Mononuclear cell (primary cell): ENCODE measurements at regions not wholly inside any gene's neighbourhood (a gene's known extent, or its start where the extent isn't known, plus 50 kb on each side); places are given as distances from the start of the nearest gene placed in this dataset.
"Not testable (repeated sequence)": the region's sequence is repeated elsewhere in the genome, so short reads cannot be mapped to it uniquely, and the experiment has no call there.

Experiments used
- H3K27me3 ChIP-seq: 2 replicates; pipeline ENCODE4 v1.6.0; 2011; ENCODE audit warnings: low read length, control low read depth; ENCODE audit not compliant: insufficient read depth
- H3K4me1 ChIP-seq: 2 replicates; pipeline ENCODE4 v1.5.1; 2011; ENCODE audit warnings: mild to moderate bottlenecking, low read length, control low read depth; ENCODE audit not compliant: insufficient read depth
- H3K4me3 ChIP-seq: 2 replicates; pipeline ENCODE4 v1.5.1; 2011; ENCODE audit warnings: mild to moderate bottlenecking, low read length, moderate library complexity
- H3K9me3 ChIP-seq: 2 replicates; pipeline ENCODE4 v1.5.1; 2011; ENCODE audit warnings: low read depth, mild to moderate bottlenecking, control low read depth, low read length

DNA sequence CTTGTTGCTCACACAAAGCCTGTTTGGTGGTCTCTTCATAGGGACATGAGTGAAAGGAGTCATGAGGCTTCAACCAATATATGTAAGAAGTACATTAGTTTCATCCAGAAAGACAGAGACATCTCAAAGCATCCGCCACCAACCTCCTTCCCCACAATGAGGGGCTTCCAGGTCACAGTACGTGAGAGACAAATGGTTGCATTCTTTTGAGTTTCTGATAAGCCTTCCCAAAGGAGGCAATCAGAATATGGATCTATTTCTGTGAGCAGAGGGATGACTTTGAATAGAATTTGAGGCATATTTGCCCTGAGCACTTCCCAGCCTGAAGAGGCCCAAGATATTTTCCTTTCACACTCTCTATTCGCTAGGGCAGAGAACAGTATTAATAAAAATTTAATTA, 931.1 kb downstream of the FAM181B start:
- no peaks in the 10 kb centered on the region for H3K27me3 ChIP-seq
- H3K4me1 ChIP-seq = no peaks in the 10 kb centered on the region
- no peaks in the 10 kb centered on the region for H3K9me3 ChIP-seq
- no peak overlapping the region for H3K4me3 ChIP-seq

DNA sequence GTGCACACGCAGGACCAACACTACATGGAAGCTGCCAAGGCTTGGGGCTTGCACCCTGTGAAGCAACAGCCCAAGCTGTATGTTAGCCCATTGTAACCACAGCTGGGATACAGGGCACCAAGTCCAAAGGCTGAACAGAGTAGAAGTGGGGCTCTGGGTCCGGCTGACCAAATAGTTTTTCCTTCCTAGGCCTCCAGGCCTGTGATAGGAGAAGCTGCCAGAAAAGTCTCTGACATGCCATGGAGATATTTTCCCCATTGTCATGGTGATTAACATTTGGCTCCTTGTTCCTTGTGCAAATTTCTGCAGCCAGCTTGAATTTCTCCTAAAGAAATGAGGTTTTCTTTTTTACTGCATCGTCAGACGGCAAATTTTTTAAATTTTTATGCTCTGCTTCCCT, 941.2 kb downstream of the FAM181B start:
- Histone ChIP-seq H3K9me3 (no peaks in the 10 kb centered on the region), H3K4me3 (no peak overlapping the region), H3K27me3 (no peaks in the 10 kb centered on the region), H3K4me1 (no peaks in the 10 kb centered on the region)

DNA sequence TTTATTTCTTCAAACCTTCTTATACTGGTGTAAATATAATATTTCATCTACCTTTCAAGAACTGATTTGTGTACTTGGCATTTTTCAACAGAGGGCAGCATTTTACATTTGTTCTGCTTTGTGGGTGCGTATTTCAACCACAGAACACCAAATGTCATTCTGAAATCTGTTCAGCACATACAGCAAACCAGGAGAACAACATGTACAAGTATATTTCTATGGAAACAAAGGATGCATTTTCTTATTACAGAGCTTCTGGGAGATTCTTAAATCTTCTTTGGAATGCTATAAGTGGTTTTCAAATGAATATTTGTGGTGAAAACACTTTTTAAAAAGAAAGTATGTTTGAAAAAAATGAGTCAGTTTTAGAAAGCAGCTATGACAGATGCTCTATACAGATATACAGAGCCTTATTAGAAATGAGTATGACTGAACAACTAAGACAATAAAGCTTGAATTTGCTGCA, 946.0 kb downstream of the FAM181B start:
- H3K4me1 ChIP-seq = no peaks in the 10 kb centered on the region
- no peaks in the 10 kb centered on the region for H3K9me3 ChIP-seq
- H3K4me3 ChIP-seq = no peak overlapping the region
- H3K27me3 ChIP-seq = no peaks in the 10 kb centered on the region

DNA sequence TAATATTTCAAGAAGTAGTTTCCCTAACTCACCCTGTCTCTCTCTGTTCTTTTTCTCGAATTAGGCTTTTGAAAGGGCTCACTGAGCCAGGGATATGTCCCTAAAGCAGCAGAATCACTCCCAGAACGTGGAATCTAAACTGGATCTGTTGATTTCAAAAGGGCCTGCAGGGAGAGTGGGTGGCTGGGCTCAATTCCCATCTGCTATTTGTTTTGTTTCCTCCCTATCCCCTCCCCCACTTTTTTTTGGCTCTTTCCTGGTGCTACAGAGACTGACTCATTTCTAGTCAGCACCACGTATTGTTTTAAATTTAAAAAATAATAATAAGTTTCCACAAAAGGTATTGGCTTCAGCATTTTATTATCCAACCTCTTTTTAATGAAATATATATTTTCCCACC, 961.5 kb downstream of the FAM181B start:
- Histone ChIP-seq H3K4me1 (no peaks in the 10 kb centered on the region), H3K27me3 (no peaks in the 10 kb centered on the region), H3K9me3 (no peaks in the 10 kb centered on the region), H3K4me3 (no peak overlapping the region)

DNA sequence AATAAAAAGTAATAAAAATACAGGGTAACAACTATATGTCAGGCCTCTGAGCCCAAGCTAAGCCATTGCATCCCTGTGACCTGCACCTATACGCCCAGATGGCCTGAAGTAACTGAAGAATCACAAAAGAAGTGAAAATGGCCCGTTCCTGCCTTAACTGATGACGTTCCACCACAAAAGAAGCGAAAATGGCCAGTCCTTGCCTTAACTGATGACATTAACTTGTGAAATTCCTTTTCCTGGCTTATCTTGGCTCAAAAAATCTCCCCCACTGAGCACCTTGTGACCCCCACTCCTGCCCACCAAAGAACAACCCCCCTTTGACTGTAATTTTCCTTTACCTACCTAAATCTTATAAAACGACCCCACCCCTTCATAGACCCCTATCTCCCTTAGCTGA, 963.8 kb downstream of the FAM181B start:
- not testable (repeated sequence) for H3K4me1 ChIP-seq, H3K9me3 ChIP-seq, H3K4me3 ChIP-seq, H3K27me3 ChIP-seq

DNA sequence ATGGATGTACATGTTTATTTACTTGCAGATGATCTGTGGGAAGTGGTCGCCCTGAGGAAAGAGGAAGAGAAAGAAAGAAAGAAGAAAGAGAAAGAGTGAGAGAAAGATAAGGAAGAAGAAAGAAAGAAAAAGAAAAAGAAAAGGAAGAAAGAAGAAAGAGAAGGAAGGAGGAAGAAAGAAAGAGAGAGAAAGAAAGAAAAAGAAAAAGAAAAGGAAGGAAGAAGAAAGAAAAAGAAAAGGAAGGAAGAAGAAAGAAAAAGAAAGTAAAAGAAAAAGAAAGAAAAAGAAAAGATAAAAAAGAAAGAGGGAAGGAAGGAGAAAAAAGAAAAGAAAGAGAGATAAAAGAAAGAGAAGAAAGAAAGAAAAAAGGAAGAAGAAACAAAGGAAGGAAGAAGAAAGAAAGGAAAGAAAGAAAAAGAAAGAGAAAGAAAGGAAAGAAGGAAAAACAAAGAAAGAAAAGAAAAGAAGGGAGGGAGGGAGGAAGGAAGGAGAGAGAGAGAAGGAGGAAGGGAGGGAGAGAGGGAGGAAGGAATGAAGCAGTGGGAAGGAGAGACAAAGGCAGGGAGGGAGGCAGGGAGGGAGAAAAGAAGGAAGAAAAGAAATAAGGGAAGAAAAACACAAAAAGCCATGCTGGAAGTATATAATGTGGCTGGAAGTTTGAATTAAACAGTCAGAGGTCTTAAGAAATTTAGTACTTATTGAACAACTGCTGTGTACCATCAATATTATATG, 976.6 kb downstream of the FAM181B start:
- H3K27me3 ChIP-seq = peaks cover 3% of the 10 kb centered on the region
- H3K4me3 ChIP-seq = no peak overlapping the region
- no peaks in the 10 kb centered on the region for H3K9me3 ChIP-seq
- no peaks in the 10 kb centered on the region for H3K4me1 ChIP-seq

DNA sequence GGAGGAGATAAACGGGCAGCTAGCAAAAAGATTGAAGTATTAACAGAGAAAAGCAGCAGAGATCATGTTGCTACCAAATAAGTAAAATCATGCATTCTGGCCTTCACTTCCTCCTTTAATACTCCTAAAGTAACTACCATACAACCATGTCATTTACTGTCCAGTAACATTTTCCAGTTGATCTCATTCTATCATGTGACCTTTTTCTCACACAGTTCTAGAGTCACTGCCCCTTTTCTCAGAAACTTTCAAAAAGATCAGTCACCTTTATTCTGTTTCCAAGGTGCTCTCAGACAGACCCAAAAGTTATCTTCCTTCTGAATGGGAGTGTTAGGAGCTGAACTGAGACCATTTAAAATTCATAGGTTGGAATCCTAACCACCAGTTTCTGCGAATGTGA, 984.4 kb downstream of the FAM181B start:
- Histone ChIP-seq H3K27me3 (peaks cover 3% of the 10 kb centered on the region), H3K4me3 (no peak overlapping the region), H3K9me3 (no peaks in the 10 kb centered on the region)

DNA sequence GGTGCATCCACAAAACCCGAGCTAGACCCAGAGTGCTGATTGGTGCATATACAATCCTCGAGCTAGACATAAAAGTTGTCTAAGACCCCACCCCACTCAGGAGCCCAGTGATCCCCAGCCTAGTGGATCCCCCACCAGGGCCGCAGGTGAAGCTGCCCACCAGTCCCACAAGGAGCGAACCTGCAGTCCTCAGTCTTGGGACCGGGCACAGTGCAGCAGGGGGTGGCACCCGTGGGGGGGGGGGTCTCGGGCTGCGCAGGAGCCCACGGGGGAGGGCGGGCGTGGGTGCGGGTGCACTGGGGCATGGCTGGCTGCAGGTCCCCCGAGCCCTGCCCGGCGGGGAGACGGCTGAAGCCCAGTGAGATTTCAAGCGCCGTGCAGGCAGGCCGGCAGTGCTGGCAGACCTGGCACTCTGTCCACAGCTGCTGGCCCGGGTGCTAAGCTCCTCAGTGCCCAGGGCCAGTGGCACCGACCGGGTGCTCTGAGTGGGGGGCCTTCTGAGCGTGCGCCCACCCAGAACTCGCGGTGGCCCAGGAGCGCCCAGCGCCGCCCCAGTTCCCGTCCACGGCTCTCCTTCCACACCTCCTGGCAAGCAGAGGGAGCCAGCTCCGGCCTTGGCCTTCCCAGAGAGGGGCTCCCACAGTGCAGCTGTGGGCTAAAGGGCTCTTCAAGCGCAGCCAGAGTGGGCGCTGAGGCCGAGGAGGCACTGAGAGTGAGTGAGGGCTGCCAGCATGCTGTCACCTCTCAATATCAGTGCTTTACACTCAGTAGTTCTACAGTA, 989.1 kb downstream of the FAM181B start:
- Histone ChIP-seq H3K27me3 (no peaks in the 10 kb centered on the region), H3K9me3 (no peaks in the 10 kb centered on the region), H3K4me1 (no peaks in the 10 kb centered on the region), H3K4me3 (no peak overlapping the region)

More for the DNA sequence above, 984.4 kb downstream of the FAM181B start:
- no peaks in the 10 kb centered on the region for H3K4me1 ChIP-seq

DNA sequence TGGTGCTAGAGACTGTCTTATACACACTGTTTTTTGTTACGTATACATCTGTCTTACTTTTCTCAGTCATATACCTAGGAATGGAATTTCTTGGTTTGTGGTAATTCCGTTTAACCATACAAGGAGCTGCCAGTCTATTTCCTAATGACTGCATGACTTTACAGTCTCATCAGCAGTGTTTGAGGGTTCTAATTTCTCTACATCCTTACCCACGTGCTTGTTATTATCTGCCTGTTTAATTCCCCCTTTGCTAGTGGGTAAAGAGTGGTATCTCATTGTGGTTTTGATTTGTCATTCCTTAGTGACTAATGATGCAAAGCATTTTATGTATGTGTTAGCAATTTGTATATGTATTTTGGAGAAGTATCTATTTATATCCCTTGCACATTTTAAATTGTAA, 1008.0 kb downstream of the FAM181B start:
- H3K4me3 ChIP-seq = no peak overlapping the region
- H3K9me3 ChIP-seq = peaks cover 1% of the 10 kb centered on the region
- no peaks in the 10 kb centered on the region for H3K27me3 ChIP-seq

DNA sequence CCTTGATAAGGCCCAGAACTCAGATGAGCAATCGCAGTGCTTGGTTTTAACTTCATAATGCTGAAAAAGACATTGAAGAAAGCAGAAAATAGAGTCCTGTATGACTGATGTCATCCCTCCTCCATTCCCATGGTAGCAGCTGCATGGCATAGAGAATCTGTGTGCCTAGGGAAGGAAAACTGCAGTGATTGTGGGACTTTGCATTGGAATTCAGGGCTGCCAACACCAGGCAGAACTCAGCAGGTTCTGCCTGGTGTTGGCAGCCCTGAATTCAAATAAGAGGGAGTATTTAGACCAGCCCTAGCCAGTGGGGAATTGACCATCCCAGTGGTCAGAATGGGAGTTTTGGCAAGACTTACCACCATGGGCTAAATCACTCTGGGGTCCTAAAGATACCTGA, 1016.0 kb downstream of the FAM181B start:
- H3K4me3 ChIP-seq = no peak overlapping the region
- H3K4me1 ChIP-seq = no peaks in the 10 kb centered on the region
- H3K27me3 ChIP-seq = no peaks in the 10 kb centered on the region
- no peaks in the 10 kb centered on the region for H3K9me3 ChIP-seq

More for the DNA sequence above, 1008.0 kb downstream of the FAM181B start:
- no peaks in the 10 kb centered on the region for H3K4me1 ChIP-seq

DNA sequence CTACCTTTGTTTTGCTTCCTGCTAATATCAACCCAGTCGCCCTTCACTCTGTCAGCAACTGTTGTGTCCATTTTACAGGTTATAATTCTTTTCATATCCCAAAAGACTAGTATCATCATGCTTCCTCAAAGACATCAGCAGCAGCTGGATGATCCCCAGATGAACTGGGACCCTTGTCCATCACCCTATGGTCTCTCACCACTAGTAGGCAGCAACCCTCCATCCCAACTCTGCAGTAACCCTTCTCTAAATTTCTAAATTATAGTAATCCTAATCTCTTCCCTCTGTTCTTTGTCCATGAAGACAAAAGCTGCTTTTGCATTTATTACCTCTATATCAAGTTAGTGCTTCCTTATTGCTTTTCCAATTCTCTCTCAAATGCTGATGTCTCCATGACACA, 1025.8 kb downstream of the FAM181B start:
- Histone ChIP-seq H3K4me3 (no peak overlapping the region), H3K4me1 (no peaks in the 10 kb centered on the region), H3K27me3 (no peaks in the 10 kb centered on the region), H3K9me3 (no peaks in the 10 kb centered on the region)

DNA sequence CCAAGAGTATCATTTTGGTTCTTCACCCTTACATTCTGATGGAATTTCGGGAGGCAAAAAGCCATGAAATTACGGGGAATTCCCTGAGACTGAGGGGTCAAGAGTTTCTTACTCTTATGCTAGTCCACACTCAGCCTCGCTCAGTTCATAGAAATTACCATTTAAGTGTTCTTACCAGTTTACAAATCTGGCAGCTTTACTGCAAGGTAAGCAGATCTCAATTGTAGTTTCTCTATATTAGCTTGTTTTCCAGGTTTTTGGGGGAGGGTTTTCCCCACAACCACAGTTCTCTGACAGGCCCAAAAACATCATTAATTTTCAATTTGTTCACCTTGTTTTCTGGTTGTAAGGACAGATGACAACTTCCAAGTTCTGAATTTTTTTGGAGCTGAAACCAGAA, 1028.4 kb downstream of the FAM181B start:
- no peaks in the 10 kb centered on the region for H3K4me1 ChIP-seq

DNA sequence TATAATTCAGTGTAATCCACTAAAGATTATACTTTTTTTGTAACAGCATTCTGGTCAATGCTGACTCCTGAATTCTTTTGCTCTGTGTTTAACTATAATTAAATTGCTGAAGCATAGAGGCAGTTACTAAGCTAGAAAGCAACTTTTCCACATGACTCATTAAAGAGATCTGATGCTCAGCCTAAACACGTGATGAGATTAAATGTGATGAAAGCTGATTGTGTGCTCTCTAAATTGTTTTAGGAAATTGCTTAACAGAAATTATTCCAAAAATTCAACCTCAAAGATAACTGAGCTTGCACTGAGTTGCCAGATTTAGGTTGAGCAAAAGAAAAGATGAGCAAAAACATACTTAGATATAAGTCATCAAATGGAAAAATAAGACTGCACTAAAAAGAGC, 1033.6 kb downstream of the FAM181B start:
- Histone ChIP-seq H3K4me1 (no peaks in the 10 kb centered on the region), H3K27me3 (no peaks in the 10 kb centered on the region), H3K4me3 (no peak overlapping the region), H3K9me3 (peaks cover 14% of the 10 kb centered on the region)

More for the DNA sequence above, 1028.4 kb downstream of the FAM181B start:
- Histone ChIP-seq H3K27me3 (no peaks in the 10 kb centered on the region), H3K9me3 (no peaks in the 10 kb centered on the region), H3K4me3 (no peak overlapping the region)

DNA sequence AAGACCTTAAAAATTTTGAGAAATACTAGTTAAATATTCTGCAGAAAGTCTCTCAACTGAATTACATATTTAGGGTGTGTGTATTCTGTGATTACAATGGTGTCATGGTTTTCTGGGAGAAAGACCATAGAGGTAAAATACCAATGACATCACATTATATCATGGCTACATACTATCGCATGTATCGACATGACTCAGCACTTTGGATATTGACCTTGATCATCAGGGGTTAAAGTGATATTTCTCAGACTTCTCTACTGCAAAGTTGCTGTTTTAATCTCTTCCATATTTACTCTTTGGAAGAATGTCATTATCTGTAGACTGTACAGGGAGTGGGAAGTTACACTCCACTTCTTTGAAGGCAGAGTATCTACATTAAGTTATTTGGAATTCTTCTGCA, 1046.6 kb downstream of the FAM181B start:
- Histone ChIP-seq H3K4me1 (no peaks in the 10 kb centered on the region), H3K4me3 (no peak overlapping the region), H3K9me3 (no peaks in the 10 kb centered on the region), H3K27me3 (no peaks in the 10 kb centered on the region)

DNA sequence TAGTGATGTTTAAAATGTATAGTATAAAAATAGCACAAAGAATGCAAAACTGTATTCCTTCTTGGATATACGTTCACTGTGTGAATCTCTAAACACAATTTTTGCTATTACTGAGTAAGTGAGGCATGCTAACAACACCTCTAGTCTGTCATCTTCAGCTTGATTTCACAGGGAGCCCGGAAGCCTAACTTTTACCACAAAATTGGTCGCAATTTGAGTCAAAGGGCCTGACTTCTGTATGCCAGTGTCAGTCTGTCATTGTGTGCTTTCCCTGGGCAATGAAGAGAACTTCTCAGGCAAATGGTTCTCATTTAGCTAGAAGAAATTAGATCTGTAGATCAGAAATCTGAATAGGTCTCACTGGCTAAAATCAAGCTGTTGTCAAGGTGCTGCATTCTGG, 1059.5 kb downstream of the FAM181B start:
- Histone ChIP-seq H3K4me3 (no peak overlapping the region), H3K4me1 (no peaks in the 10 kb centered on the region), H3K9me3 (no peaks in the 10 kb centered on the region), H3K27me3 (no peaks in the 10 kb centered on the region)

DNA sequence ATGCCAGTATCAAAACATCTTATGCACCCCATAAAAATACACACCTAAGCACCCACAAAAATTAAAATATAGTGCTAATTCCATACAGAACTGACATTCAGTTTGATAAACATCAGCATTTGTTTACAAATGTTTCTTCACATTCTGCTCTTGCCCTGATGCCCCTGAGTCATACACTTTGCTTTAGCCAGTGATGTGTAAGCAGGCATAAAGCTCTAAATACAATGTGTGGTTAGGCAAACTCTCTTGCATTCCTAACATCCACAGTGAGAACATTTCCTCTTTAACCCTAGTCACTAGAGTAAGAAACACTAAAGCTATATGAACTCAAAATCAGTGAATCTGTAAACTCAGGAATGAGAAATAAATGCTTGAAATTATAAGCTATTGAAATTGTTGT, 1060.7 kb downstream of the FAM181B start:
- Histone ChIP-seq H3K4me1 (no peaks in the 10 kb centered on the region), H3K27me3 (no peaks in the 10 kb centered on the region), H3K9me3 (no peaks in the 10 kb centered on the region), H3K4me3 (no peak overlapping the region)
